Ramos (cell line): ENCODE measurements at regions not wholly inside any gene's neighbourhood (a gene's known extent, or its start where the extent isn't known, plus 50 kb on each side); places are given as distances from the start of the nearest gene placed in this dataset.
"Not testable (repeated sequence)": the region's sequence is repeated elsewhere in the genome, so short reads cannot be mapped to it uniquely, and the experiment has no call there.

ENCODE experiments used
- in situ Hi-C: fragments of 300-500 bp; cut with MboI; formaldehyde crosslinking; loops from one replicate; pipeline ENCODE4 v1.14.3; 2022; ENCODE audit warnings: low sequenced_read_pairs; ENCODE audit not compliant: unreplicated experiment

DNA sequence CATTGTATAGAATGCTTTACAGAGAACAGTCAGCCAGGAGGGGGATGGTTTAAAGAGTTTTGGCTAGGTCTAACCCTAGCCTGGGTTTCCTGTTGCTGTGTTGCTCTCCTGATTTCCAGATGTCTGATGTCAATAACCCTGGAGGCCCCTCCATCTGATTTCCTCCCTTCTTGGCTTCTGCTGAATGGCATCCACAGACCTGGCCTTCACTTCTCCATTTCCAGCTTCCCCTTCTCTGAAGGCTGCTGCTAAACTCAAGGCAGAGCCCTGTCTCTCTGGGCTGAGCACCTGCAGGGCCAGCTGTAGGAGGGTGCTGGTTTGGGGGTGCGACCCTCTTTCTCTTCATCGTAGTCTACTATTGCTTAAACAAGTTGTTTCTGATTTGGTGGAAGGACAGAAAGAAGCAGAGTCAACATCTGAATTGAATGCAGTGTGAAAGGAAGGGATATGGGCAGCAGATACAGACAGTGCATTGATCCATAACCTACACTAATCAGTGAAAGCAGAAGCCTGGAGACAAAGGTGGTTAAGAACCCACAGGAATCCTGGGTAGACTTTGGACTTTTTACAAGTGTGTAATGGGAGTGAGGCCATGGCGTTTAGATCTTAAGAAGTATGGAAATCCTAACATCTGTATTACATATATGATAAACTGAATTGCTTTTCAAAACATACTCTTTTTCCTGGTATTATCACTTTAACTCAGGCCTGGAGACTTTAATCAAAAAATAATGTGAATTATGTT, 153.6 kb downstream of the HRH4 start:
- in situ Hi-C loops, result no loop called here

GRCh38 chr18:24616653-24617052, 156.2 kb downstream of the HRH4 start:
- in situ Hi-C loops, result no loop called here

DNA sequence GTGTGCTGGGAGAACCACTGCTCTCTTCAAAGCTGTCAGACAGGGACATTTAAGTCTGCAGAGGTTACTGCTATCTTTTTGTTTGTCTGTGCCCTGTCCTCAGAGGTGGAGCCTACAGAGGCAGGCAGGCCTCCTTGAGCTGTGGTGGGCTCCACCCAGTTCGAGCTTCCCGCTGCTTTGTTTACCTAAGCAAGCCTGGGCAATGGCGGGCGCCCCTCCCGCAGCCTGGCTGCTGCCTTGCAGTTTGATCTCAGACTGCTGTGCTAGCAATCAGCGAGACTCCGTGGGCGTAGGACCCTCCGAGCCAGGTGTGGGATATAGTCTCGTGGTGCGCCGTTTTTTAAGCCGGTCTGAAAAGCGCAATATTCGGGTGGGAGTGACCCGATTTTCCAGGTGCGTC, 164.0 kb downstream of the HRH4 start:
- in situ Hi-C loops, result not testable (repeated sequence)

GRCh38 chr18:24627644-24628315, 167.3 kb downstream of the HRH4 start:
- in situ Hi-C loops, result no loop called here

GRCh38 chr18:24628326-24628725, 167.9 kb downstream of the HRH4 start:
- in situ Hi-C loops, result no loop called here

DNA sequence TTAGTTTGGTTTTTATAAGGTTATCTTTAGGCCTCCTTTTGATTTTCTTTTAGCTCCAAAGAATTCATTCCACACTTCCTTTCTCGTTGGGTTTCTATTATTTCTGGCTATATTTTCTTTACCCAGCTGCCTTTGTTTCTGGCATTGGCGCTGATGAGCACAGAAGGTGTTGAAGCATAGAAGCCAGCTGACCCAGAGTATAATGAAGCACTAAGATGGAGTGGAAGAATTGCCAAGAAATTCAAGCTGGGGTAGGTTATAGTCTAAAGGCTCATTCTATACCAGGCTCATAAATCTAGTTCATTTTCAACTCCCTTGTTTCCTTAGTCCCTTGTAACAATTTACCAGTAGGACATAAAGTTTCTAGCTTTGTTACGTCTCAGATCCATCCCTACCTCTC, 169.5 kb downstream of the HRH4 start:
- in situ Hi-C loops, result no loop called here

- in situ Hi-C loops, result no loop called here
Observed at GRCh38 chr18:24630346-24630880, 170.0 kb downstream of the HRH4 start.

DNA sequence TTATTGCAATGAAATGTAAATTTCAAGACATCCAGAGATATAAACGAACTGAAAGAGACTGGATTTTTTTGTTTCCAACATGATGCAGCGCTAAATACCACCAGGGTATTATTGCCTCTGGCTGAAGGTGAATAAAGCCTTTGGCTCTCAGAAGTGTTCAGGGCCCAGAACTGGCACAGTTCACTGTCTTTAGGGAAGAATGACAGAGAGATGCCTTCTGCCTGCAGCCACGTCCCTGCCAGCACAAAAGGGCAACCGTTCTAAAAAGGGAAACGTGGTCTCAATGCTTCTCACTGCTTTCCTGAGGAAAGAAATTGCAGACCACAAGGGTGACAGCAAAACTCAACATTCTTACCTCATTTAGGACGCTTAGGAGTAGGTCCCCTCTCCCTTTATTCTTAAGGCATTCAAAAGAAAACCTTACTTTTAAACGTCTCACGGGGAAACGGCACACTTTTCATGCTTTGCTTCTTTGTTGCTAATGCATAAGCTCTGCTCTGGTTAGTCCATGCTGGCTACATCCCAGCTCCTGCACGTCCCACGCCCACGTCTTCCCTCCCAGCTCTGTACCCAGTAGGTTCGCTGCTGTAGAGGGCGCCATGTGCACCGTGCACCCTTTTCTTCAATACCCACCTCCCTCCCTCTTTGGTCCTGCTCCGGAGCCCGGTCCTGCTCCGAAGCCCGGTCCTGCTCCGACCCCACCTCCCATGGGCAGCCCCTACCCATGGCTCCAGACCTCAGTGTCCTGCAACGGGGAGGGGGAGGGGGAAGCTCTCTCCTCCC, 171.0 kb downstream of the HRH4 start:
- in situ Hi-C loops, result no loop called here

GRCh38 chr18:24632158-24632988, 171.9 kb downstream of the HRH4 start:
- in situ Hi-C loops, result no loop called here

DNA sequence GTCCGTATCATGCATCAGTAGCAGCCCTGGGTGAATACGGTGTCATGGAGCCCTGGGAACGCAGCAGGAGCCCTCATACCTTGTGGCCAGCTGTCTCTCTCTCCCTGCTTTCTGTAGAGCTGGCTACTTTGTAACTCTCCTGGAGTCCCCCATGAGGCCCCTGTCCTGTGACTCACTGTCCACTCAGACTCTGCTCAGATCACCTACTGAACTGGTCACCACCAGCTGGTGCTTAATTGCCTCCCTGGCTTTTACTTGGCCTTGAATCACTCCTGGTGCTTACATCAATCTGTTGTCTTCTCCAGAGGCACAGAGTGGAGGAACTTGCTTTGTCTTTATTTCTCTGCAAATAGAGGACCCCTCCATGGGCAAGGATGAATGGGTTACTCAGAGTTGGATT, 172.7 kb downstream of the HRH4 start:
- in situ Hi-C loops, result no loop called here

DNA sequence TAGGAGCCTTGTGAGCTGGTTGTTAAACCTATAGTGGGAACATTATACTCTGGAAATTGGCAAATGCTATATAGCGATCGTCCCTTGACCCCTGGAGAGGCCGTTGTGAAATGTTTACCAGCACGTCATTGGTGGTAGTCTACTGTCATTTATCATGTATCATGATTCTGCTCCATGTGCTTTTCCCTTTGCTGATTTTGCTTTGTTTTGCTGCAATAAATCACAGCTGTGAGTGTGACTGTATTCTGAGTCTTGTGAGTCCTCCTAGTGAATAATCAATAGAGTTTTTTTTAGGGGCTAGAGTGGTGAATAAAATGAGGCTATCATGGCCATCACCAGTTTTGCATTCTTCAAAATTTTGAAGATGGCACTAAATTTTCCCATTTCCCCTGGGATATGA, 189.1 kb downstream of the HRH4 start:
- in situ Hi-C loops, result no loop called here

DNA sequence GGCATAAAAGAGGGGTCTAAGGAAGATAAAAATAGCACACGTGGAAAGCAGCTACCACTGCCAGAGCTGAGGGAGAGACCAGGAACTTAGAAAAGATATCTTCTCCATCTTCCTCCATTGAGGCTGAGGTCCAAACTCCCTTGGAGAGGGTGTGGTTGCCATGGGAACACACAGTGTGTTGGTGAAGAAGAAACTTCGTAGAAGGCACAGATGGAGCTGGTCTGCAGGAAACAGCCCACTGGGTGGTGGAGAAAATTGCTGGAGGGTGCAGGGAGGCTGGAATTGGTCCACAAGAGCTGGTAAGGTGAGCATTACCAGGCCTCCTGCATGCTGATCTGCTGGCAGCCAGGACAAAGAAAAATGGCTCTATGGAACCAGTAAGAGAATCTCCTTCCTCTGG, 191.0 kb downstream of the HRH4 start:
- in situ Hi-C loops, result no loop called here

GRCh38 chr18:24656050-24656449, 195.6 kb downstream of the HRH4 start:
- in situ Hi-C loops, result no loop called here

- in situ Hi-C loops, result no loop called here
Observed at GRCh38 chr18:24656551-24657443, 196.4 kb downstream of the HRH4 start.

GRCh38 chr18:24657444-24657842, 197.0 kb downstream of the HRH4 start:
- in situ Hi-C loops, result no loop called here

- in situ Hi-C loops, result no loop called here
Observed at GRCh38 chr18:24658302-24658701, 197.9 kb downstream of the HRH4 start.

GRCh38 chr18:24659827-24660720, 199.6 kb downstream of the HRH4 start:
- in situ Hi-C loops, result loop anchor here (10.0 kb wide), 1 partner anchor 55 kb away; no protein-coding TSS in a partner anchor

DNA sequence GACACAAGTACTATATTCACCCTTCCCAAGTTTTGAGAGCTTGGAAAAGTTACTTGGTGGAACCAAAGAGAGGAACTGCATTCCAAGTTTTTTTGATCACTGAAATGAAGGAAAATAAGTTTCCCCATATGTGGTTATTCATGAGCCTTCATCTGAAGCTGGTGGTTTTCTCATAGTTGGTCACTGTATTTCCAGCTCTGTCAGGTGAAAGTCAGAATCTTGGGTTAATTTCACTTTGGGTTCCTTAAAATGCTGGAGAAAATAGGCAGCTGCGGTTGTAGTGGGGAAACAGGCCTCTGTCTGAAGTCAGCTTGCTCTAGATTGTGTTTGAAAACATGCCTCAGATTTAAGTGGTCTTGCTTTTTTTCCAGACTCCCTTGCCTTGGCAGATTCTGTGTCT, 200.5 kb downstream of the HRH4 start:
- in situ Hi-C loops, result loop anchor here (10.0 kb wide), 1 partner anchor 56 kb away; no protein-coding TSS in a partner anchor
